NCI-H2227 (cell line): ENCODE measurements at regions not wholly inside any gene's neighbourhood (a gene's known extent, or its start where the extent isn't known, plus 50 kb on each side); places are given as distances from the start of the nearest gene placed in this dataset.
"Not testable (repeated sequence)": the region's sequence is repeated elsewhere in the genome, so short reads cannot be mapped to it uniquely, and the experiment has no call there.

Source experiments
- DNase-seq: peaks from one replicate; lab custom pipeline; 2025; ENCODE audit not compliant: unreplicated experiment; lab: John Stamatoyannopoulos, UW

GRCh38 chrX:498901-499300 is 112.2 kb upstream of the PPP2R3B start:
- DNase-seq: not testable (repeated sequence)

GRCh38 chrX:499870-500364 is 113.2 kb upstream of the PPP2R3B start:
- no peak for DNase-seq

- DNase-seq: no peak
Observed at GRCh38 chrX:500481-501010, 113.8 kb upstream of the PPP2R3B start.

- DNase-seq: no peak
Observed at GRCh38 chrX:506341-506740, 119.6 kb upstream of the PPP2R3B start.

GRCh38 chrX:508163-508562 is 121.5 kb upstream of the PPP2R3B start:
- DNase-seq: no peak

- DNase-seq: not testable (repeated sequence)
Observed at GRCh38 chrX:508821-509220, 121.8 kb upstream of the SHOX start.

GRCh38 chrX:511089-511488 is 119.5 kb upstream of the SHOX start:
- not testable (repeated sequence) for DNase-seq

- no peak for DNase-seq
Observed at GRCh38 chrX:518319-518718, 112.3 kb upstream of the SHOX start.

- no peak for DNase-seq
Observed at GRCh38 chrX:519741-520140, 110.8 kb upstream of the SHOX start.

- DNase-seq: no peak
Observed at GRCh38 chrX:522456-522855, 108.1 kb upstream of the SHOX start.

GRCh38 chrX:525134-525533 is 105.5 kb upstream of the SHOX start:
- no peak for DNase-seq

- DNase-seq: no peak
Observed at GRCh38 chrX:526295-527224, 104.0 kb upstream of the SHOX start.

GRCh38 chrX:530726-531610 is 99.6 kb upstream of the SHOX start:
- DNase-seq: no peak

GRCh38 chrX:531611-531936 is 99.0 kb upstream of the SHOX start:
- DNase-seq: no peak

GRCh38 chrX:534804-535203 is 95.8 kb upstream of the SHOX start:
- no peak for DNase-seq

- no peak for DNase-seq
Observed at GRCh38 chrX:536616-537015, 94.0 kb upstream of the SHOX start.

- DNase-seq: no peak
Observed at GRCh38 chrX:537151-537550, 93.4 kb upstream of the SHOX start.

GRCh38 chrX:538311-538710 is 92.3 kb upstream of the SHOX start:
- DNase-seq: no peak

GRCh38 chrX:541006-541405 is 89.6 kb upstream of the SHOX start:
- DNase-seq: not testable (repeated sequence)

- DNase-seq: peak; percentile 61
Observed at GRCh38 chrX:542179-542578, 88.4 kb upstream of the SHOX start.

GRCh38 chrX:545452-545885 is 85.1 kb upstream of the SHOX start:
- no peak for DNase-seq

GRCh38 chrX:550514-550913 is 80.1 kb upstream of the SHOX start:
- no peak for DNase-seq
